ENCODE measurements at regions not wholly inside any gene's neighbourhood (a gene's known extent, or its start where the extent isn't known, plus 50 kb on each side); places are given as distances from the start of the nearest gene placed in this dataset.

DNA sequence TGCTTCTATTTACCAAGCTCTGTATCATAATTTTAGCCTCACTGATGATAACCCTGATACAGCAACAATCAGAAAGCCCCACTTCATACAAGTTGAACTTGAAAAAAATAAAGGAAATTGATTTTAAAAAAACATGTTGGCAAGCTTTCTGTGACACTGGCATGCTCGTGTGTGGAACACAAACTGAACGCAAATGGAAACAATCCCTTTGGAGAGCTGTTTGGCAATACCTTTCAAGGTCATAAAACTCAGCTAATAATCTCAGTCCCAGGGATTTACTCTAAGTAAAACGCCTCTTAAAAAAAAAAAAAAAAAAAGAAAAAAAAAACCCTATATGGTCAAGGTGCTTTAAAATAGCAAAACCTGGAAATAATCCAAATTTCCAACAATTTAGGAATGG lies 166.7 kb upstream of the BCL6 start:
- Mint-ChIP-seq H3K4me3 (no peak overlapping the region), H3K27ac (no peak overlapping the region), H3K27me3 (no peaks in the 10 kb centered on the region), H3K36me3 (no peaks in the 10 kb centered on the region), H3K9me3 (no peaks in the 10 kb centered on the region), H3K4me1 (ENCODE audit: low read depth) (peaks cover 23% of the 10 kb centered on the region)
- no peak for DNase-seq
- intact Hi-C loops (cut with micrococcal nuclease), result loop anchor here (10.0 kb wide), 2 partner anchors 1047 to 1223 kb away; no protein-coding TSS in a partner anchor
- ChIA-PET CTCF (interaction anchor here (0.7 kb wide), 1 partner anchor 785 kb away, joined by 6 read pairs; no protein-coding TSS in a partner anchor), POLR2A (no interaction called here)

DNA sequence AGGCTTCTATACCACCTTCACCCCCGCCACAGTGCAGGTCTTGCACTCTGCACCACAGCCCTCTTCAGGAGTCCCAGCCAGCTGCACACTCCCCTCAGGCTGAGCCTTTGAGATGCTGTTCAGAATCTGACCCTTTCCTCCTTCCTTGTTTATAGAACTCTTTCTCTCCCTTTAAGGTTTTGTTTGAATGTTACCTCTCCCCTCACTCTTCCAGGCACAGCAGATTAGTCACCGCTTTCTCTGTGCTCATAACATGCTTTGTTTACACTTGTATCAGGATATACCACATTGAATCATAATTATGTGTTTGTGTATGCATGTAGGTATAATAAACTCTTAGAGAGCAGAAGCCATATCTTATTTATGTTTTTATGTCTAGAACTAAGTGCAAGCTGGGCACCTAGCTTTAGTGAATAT lies 168.4 kb upstream of the BCL6 start:
- intact Hi-C loops (cut with micrococcal nuclease), result loop anchor here (10.0 kb wide), 2 partner anchors 1049 to 1221 kb away; no protein-coding TSS in a partner anchor
- Mint-ChIP-seq H3K27ac (no peak overlapping the region), H3K4me1 (ENCODE audit: low read depth) (peaks cover 38% of the 10 kb centered on the region), H3K36me3 (no peaks in the 10 kb centered on the region), H3K27me3 (no peaks in the 10 kb centered on the region), H3K4me3 (no peak overlapping the region), H3K9me3 (no peaks in the 10 kb centered on the region)
- no peak for DNase-seq
- ChIA-PET CTCF (interaction anchor here (1.2 kb wide), 1 partner anchor 10 kb away, joined by 3 read pairs; no protein-coding TSS in a partner anchor), POLR2A (no interaction called here)

DNA sequence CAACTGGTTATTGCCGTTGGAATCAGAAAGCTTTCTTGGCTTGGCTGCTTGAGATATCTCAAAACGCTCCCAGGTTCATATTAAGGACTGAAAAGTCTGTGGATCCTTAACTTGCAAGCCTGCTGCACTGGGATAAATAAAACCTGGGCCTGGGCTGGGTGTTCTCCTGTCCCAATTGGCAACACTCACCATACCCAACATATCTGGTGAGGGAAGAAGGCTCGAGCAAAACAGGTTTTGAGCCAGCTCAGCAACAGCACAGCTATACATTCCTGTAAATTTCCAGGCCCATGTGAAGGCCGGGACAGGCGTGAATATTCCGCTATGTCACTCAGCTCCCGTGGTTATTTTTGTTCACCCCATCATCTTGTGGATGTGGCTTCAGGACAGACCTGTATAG lies 169.0 kb upstream of the BCL6 start:
- Mint-ChIP-seq H3K27ac (no peak overlapping the region), H3K36me3 (no peaks in the 10 kb centered on the region), H3K4me3 (no peak overlapping the region), H3K9me3 (no peaks in the 10 kb centered on the region), H3K4me1 (ENCODE audit: low read depth) (peaks cover 44% of the 10 kb centered on the region), H3K27me3 (no peaks in the 10 kb centered on the region)
- DNase-seq, result no peak
- intact Hi-C loops (cut with micrococcal nuclease), result loop anchor here (10.0 kb wide), 2 partner anchors 1049 to 1221 kb away; no protein-coding TSS in a partner anchor
- POLR2A ChIA-PET, result no interaction called here
- CTCF ChIA-PET, result interaction anchor here (1.2 kb wide), 1 partner anchor 9 kb away, joined by 3 read pairs; no protein-coding TSS in a partner anchor

DNA sequence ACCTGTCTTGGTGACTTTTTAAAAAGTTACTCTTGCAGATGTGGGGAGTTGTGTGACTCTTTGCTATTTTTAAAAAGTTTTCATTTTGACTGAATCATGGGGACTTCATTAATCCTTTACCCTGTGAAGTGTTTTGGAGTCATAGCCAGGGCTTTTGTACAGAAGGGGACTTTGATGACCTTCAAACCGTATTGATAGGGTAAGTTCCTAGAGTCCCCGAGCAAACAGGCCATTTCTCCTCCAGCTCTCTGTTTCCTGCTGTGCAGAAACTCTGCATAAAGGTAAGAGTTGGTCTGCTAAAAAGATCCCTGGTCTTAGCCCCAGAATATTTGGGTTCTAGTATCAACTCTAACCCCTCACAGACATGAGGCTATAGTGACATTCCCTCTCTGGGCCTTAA lies 170.8 kb upstream of the BCL6 start:
- DNase-seq, result no peak
- intact Hi-C loops (cut with micrococcal nuclease), result loop anchor here (5.0 to 10.0 kb wide), 3 partner anchors 1036 to 1219 kb away; no protein-coding TSS in a partner anchor
- H3K27ac Mint-ChIP-seq, result no peak overlapping the region
- no peaks in the 10 kb centered on the region for H3K9me3 Mint-ChIP-seq
- H3K36me3 Mint-ChIP-seq, result no peaks in the 10 kb centered on the region
- POLR2A ChIA-PET, result interaction anchor here (1.9 kb wide), 1 partner anchor 171 kb away, joined by 5 read pairs; the partner anchor contains the start of gene BCL6
- no peak overlapping the region for H3K4me3 Mint-ChIP-seq
- CTCF ChIA-PET, result interaction anchor here (1.0 to 2.0 kb wide), 3 partner anchors 59 to 175 kb away, joined by 3 to 8 read pairs (median 3); no protein-coding TSS in a partner anchor
- peaks cover 3% of the 10 kb centered on the region for H3K27me3 Mint-ChIP-seq
- peaks cover 58% of the 10 kb centered on the region for H3K4me1 Mint-ChIP-seq (ENCODE audit: low read depth)

DNA sequence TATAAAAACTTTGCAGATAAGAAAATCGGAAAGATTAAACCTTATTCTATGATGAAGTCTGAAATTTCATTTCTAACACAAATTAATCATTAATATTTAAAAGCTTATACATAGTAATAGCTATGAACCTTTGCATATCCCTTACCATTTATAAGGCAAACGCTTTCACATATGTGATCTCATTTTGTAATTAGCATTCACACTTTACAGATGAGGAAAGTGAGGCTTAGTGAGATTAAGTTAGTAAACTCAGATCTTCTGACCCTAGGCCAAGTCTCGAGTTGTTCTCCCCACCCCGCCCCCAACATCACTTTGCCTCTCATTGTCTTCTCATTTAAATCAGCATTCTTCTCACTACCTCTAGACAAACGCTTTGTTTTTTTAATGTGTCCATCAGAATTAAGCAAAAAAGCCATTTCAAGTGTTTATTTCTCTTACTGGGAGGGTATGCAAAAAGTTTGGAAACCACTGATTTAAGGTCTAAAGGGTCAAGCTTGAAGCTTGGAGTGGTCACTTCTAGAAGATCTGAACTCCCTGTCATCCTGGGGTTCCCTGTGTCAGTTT lies 172.9 kb upstream of the BCL6 start:
- Mint-ChIP-seq H3K4me3 (no peak overlapping the region), H3K4me1 (ENCODE audit: low read depth) (peaks cover 72% of the 10 kb centered on the region), H3K27ac (peak overlapping the region; percentile 94), H3K27me3 (peaks cover 3% of the 10 kb centered on the region), H3K9me3 (no peaks in the 10 kb centered on the region), H3K36me3 (no peaks in the 10 kb centered on the region)
- intact Hi-C loops (cut with micrococcal nuclease), result loop anchor here (2.0 to 10.0 kb wide), 5 partner anchors 47 to 1217 kb away; no protein-coding TSS in a partner anchor
- ChIA-PET POLR2A (interaction anchor here (0.6 to 1.9 kb wide), 7 partner anchors 56 to 232 kb away, joined by 3 to 5 read pairs (median 4); partner anchors contain the start of gene BCL6), CTCF (interaction anchor here (0.6 to 2.3 kb wide), 14 partner anchors 12 to 1037 kb away, joined by 3 to 15 read pairs (median 4); partner anchors contain the start of gene BCL6)
- DNase-seq, result no peak

DNA sequence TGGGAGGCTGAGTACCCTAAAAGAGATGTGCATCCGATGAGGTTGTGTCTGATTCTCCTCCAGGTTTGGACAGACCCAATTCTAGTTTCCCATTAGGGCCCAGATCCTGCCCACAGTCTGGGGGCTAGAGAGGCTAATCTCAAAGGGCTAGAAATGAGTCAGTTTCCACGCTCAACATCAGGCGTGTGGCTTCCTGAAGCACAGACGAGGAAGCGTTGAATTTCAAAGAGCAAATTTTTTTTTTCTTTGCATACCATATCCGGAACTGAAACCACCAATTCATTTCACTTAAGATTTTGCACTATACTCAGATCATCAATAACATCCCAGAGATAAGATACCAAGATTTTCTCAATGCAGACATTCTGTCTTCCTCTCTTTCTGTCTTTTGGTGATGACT lies 173.8 kb upstream of the BCL6 start:
- DNase-seq, result peak; percentile 75
- POLR2A ChIA-PET, result interaction anchor here (0.6 to 1.7 kb wide), 3 partner anchors 56 to 232 kb away, joined by 3 to 5 read pairs (median 3); no protein-coding TSS in a partner anchor
- H3K27ac Mint-ChIP-seq, result peak overlapping the region; percentile 94
- H3K4me1 Mint-ChIP-seq (ENCODE audit: low read depth), result peaks cover 75% of the 10 kb centered on the region
- H3K9me3 Mint-ChIP-seq, result peaks cover 7% of the 10 kb centered on the region
- H3K4me3 Mint-ChIP-seq, result peak overlapping the region; percentile 51
- peaks cover 3% of the 10 kb centered on the region for H3K27me3 Mint-ChIP-seq
- H3K36me3 Mint-ChIP-seq, result peaks cover 7% of the 10 kb centered on the region
- CTCF ChIA-PET, result interaction anchor here (0.6 to 2.3 kb wide), 6 partner anchors 87 to 178 kb away, joined by 3 to 15 read pairs (median 4); no protein-coding TSS in a partner anchor
- intact Hi-C loops (cut with micrococcal nuclease), result loop anchor here (1.0 to 10.0 kb wide), 14 partner anchors 16 to 1216 kb away; no protein-coding TSS in a partner anchor

DNA sequence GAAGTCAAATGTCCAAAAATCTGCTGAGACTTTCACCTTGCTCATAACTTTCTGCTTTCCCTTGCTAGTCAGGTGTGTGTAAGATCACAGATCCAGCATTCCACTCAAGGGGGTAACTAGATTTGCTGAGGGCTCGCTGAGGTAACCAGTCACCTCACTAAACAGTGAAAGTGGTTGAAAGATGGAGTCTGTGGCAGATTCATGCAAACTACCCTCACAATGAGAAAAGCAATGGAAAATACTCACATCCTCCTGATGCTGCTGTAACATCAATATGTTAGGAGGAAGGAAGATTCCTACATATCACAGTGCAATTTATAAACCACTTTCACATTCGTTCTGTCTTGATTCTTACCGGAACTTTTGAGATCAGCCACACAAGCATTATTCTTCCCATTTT lies 174.3 kb upstream of the BCL6 start:
- ChIA-PET POLR2A (no interaction called here), CTCF (no interaction called here)
- intact Hi-C loops (cut with micrococcal nuclease), result loop anchor here (1.0 to 10.0 kb wide), 14 partner anchors 16 to 1215 kb away; no protein-coding TSS in a partner anchor
- Mint-ChIP-seq H3K4me3 (peak overlapping the region; percentile 51), H3K4me1 (ENCODE audit: low read depth) (peaks cover 76% of the 10 kb centered on the region), H3K36me3 (peaks cover 12% of the 10 kb centered on the region), H3K9me3 (peaks cover 12% of the 10 kb centered on the region), H3K27ac (peak overlapping the region; percentile 94), H3K27me3 (peaks cover 3% of the 10 kb centered on the region)
- peak; percentile 46 for DNase-seq

DNA sequence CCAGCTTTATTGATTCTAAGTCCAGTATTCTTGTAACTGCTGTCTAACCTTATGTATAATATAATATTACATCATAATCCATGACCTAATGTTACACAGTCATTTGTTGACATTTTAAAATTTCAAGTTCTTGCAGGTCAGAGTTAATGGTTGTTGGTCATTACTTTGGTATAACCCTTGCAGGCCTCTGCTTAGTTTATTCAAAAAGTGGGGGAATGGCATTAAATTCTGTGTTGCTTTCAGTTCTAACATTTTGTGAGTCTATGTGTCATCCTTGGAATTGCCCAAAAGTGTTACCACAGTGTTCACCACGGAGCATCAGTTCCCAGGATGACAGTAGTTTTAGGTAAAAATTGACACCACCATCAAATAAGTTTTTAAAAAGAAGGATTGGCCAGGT lies 174.8 kb upstream of the BCL6 start:
- Mint-ChIP-seq H3K27me3 (peaks cover 3% of the 10 kb centered on the region), H3K4me1 (ENCODE audit: low read depth) (peaks cover 80% of the 10 kb centered on the region), H3K27ac (peak overlapping the region; percentile 94), H3K36me3 (peaks cover 16% of the 10 kb centered on the region), H3K9me3 (peaks cover 16% of the 10 kb centered on the region), H3K4me3 (peak overlapping the region; percentile 51)
- intact Hi-C loops (cut with micrococcal nuclease), result loop anchor here (5.0 to 10.0 kb wide), 2 partner anchors 232 to 665 kb away; partner anchors contain the start of gene LPP
- POLR2A ChIA-PET, result no interaction called here
- CTCF ChIA-PET, result no interaction called here
- DNase-seq, result peak; percentile 22

DNA sequence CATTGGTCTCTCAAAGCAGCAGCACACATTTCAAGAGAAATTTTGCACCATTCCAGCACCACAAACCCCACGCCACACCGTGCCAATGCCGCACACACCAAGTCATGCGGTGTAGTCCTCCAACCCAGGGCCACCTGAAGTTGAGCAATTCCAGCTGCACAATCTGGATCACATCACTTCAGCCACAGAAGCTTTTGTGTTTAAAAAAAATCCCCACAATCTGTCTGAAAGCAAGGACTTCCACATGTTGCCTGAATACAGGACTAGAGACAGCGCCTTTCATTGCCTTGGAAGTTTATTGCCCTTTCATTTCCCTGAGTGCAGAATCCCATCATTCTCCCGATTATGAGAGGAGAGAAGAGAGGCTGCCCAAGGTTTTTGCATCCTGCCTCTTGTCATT lies 175.6 kb upstream of the BCL6 start:
- Mint-ChIP-seq H3K4me3 (no peak overlapping the region), H3K4me1 (ENCODE audit: low read depth) (peaks cover 83% of the 10 kb centered on the region), H3K27me3 (peaks cover 3% of the 10 kb centered on the region), H3K27ac (peak overlapping the region; percentile 59), H3K36me3 (peaks cover 22% of the 10 kb centered on the region), H3K9me3 (peaks cover 23% of the 10 kb centered on the region)
- intact Hi-C loops (cut with micrococcal nuclease), result loop anchor here (5.0 to 10.0 kb wide), 2 partner anchors 231 to 664 kb away; partner anchors contain the start of gene LPP
- ChIA-PET POLR2A (interaction anchor here (0.6 to 0.9 kb wide), 2 partner anchors 178 to 333 kb away, joined by 3 read pairs; no protein-coding TSS in a partner anchor), CTCF (interaction anchor here (1.6 to 3.9 kb wide), 2 partner anchors 173 to 181 kb away, joined by 5 to 16 read pairs; no protein-coding TSS in a partner anchor)
- no peak for DNase-seq

DNA sequence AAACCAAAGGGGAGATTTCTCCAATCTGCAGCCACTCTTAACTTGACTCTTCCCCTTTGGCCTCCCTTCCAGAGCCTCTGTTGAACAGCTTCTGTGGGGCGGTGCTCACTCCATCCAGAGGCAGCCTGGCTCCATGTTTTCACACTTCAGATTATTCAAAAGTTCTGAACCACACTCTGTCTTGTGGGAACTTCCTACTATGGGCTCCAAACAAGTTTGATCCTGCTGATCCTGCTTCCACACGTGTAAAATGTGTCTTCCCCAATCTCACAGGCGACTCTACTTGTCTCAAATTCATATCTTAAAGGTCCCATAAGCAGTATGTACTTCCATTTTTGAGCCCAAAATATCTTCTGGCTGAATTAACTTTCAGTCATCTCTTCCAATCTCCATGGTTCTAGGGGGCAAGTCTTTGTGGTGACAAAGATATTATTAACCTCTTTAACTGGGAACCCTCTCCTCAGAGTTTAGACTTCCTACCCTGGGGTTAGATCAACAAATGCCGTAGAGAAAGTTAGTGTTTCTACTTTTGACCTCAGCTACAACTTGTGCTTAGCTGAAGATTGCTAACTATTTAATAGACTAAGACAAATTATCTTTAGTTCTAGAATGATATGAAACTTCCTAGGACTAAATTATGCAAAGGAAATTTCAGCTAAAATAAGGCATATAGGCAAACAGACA lies 176.3 kb upstream of the BCL6 start:
- intact Hi-C loops (cut with micrococcal nuclease), result loop anchor here (2.0 to 10.0 kb wide), 8 partner anchors 41 to 663 kb away; partner anchors contain the start of gene LPP
- DNase-seq, result no peak
- Mint-ChIP-seq H3K4me3 (no peak overlapping the region), H3K27me3 (peaks cover 3% of the 10 kb centered on the region), H3K36me3 (peaks cover 22% of the 10 kb centered on the region), H3K4me1 (ENCODE audit: low read depth) (peaks cover 84% of the 10 kb centered on the region), H3K9me3 (peaks cover 23% of the 10 kb centered on the region), H3K27ac (no peak overlapping the region)
- POLR2A ChIA-PET, result interaction anchor here (0.6 to 2.2 kb wide), 4 partner anchors 176 to 332 kb away, joined by 3 to 15 read pairs (median 6); partner anchors contain the start of gene BCL6
- CTCF ChIA-PET, result interaction anchor here (1.2 to 3.9 kb wide), 4 partner anchors 121 to 334 kb away, joined by 3 to 16 read pairs (median 8); no protein-coding TSS in a partner anchor

DNA sequence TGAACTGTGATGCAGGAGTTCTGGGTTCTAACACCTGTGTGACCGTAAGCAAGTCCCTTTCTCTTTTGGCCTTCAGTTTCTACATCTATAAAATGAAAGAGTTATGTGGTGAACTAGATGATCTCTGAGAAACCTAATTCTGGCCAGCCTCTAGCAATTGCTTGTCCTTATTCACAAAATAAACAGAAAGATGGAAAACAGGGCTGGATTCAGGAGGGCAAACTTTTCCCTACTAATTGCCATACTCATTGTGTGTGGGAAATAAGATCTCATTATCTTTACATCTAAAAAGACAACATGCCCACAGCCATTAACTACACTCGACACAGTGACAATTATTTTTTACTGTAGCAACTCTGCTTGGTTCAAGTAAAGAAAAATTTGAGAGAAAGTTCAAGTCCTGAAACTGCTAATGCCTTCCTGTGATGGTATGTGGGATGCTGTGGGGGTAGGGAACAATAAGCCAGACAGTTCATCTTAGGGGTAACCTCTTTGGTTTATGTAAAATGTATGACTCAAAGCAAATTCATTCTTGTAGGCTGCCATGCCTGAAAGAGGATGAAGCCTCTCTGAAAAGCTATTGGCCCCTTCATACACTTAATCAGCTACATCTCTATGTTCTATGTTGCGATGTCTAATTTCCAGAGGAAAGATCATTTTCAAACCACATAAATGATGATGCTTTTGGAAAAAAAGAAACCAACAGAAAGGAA lies 177.6 kb upstream of the BCL6 start:
- peaks cover 23% of the 10 kb centered on the region for H3K9me3 Mint-ChIP-seq
- intact Hi-C loops (cut with micrococcal nuclease), result loop anchor here (1.0 to 10.0 kb wide), 18 partner anchors 40 to 994 kb away; partner anchors contain the start of genes BCL6 and LPP
- H3K4me3 Mint-ChIP-seq, result no peak overlapping the region
- peaks cover 3% of the 10 kb centered on the region for H3K27me3 Mint-ChIP-seq
- CTCF ChIA-PET, result interaction anchor here (0.7 to 3.9 kb wide), 7 partner anchors 9 to 333 kb away, joined by 3 to 16 read pairs (median 3); no protein-coding TSS in a partner anchor
- peaks cover 22% of the 10 kb centered on the region for H3K36me3 Mint-ChIP-seq
- H3K4me1 Mint-ChIP-seq (ENCODE audit: low read depth), result peaks cover 82% of the 10 kb centered on the region
- POLR2A ChIA-PET, result interaction anchor here (0.7 to 2.2 kb wide), 11 partner anchors 20 to 387 kb away, joined by 3 to 15 read pairs (median 5); partner anchors contain the start of gene BCL6
- peak; percentile 62 for DNase-seq
- H3K27ac Mint-ChIP-seq, result peak overlapping the region; percentile 77
